Heart left ventricle (tissue), 16 donors: ENCODE measurements at regions not wholly inside any gene's neighbourhood (a gene's known extent, or its start where the extent isn't known, plus 50 kb on each side); places are given as distances from the start of the nearest gene placed in this dataset.

Source experiments
- ATAC-seq, 4 donors: fragments of 200-7000 bp; cut with Tn5 transposase; one replicate each; pipeline ENCODE4 v1.9.1; 2020 to 2022; ENCODE audit warnings: moderate library complexity in 4 of 4, mild to moderate bottlenecking in 3 of 4, moderate number of reproducible peaks in 1 of 4
- DNase-seq, 5 donors: peaks; one replicate each; pipeline ENCODE4 v3.0.0-alpha.2; 2020
- H3K27ac ChIP-seq, 12 donors: fragments of 200-600 bp; sonication (generic) in 4 of 12; one replicate each; pipeline versions ENCODE4 v1.5.0 to v1.8.0; 2016 to 2022; ENCODE audit warnings: mild to moderate bottlenecking in 2 of 12
- H3K27me3 ChIP-seq, 9 donors: fragments of 200-600 bp; sonication (generic) in 2 of 9; one replicate each; pipeline versions ENCODE4 v1.5.1 to v1.8.0; 2016 to 2022; ENCODE audit warnings: mild to moderate bottlenecking in 3 of 9
- H3K36me3 ChIP-seq, 9 donors: fragments of 200-600 bp; sonication (generic) in 2 of 9; one replicate each; pipeline versions ENCODE4 v1.5.0 to v1.8.0; 2018 to 2022; ENCODE audit warnings: mild to moderate bottlenecking in 2 of 9
- H3K4me1 ChIP-seq, 12 donors: fragments of 200-600 bp; sonication (generic) in 4 of 12; one replicate each; pipeline versions ENCODE4 v1.5.0 to v1.8.0; 2016 to 2022; ENCODE audit warnings: mild to moderate bottlenecking in 3 of 12
- H3K4me3 ChIP-seq, 12 donors: fragments of 200-600 bp; sonication (generic) in 4 of 12; one replicate each; pipeline versions ENCODE4 v1.5.0 to v1.8.0; 2017 to 2022; ENCODE audit warnings: mild to moderate bottlenecking in 9 of 12, moderate library complexity in 4 of 12
- H3K9me3 ChIP-seq, 12 donors: fragments of 200-600 bp; sonication (generic) in 4 of 12; one replicate each; pipeline versions ENCODE4 v1.5.0 to v1.8.0; 2016 to 2022; ENCODE audit warnings: mild to moderate bottlenecking in 1 of 12
- POLR2A ChIP-seq, 2 donors: fragments of 450-650 bp; IDR thresholded peaks; one replicate each; pipeline ENCODE4 v1.6.1; 2017; ENCODE audit warnings: antibody characterized with exemption in 2 of 2, mild to moderate bottlenecking in 2 of 2, moderate library complexity in 2 of 2
- WGBS, 4 donors: extraction: QIAGEN DNeasy Blood & Tissue Kit in 2 of 4; methylation state at CpG; one replicate each; pipeline versions ENCODE4 v1.1.5 to v1.1.7; 2013 to 2018; 5-methylcytosine and 5-hydroxymethylcytosine counted together
- intact Hi-C, 10 donors: fragments of 100-400 bp; cut with DNase I; formaldehyde crosslinking; loops; one replicate each; pipeline versions ENCODE4 v1.11.1 to v1.14.2; 2022
- TF ChIP-seq, protein P1 (sequence below), 12 donors: fragments of 200-600 bp; sonication (generic) in 4 of 12; IDR thresholded peaks; one replicate each; pipeline versions ENCODE4 v1.5.0 to v1.8.0; 2018 to 2022; ENCODE audit warnings: antibody characterized with exemption in 12 of 12, mild to moderate bottlenecking in 5 of 12
- donor health status: ischemic (EF 13 %, LVEDD 7.1; RV severe dilation, severe dysfunction).
- donor health status: healthy with polysubstance abuse.
- donor health status: DM: no; HTN: yes; CAD: no.
- donor health status: DM: no; HTN: no; CAD: no.
- donor health status: ischemic (EF 25% LVEDD 6.9; RV normal size, moderate dysfunction).
- donor health status: ischemic (EF 25% LVEDD 5.7; RV mildly dilated, moderate dysfunction).
- donor health status: healthy.
- donor health status: DM: yes; HTN: yes; CAD: no.
- donor health status: ischemic (EF 35%, LVEDD 5.7; RV mildly dilated, moderate dysfunction).
- donor health status: nonischemic (EF 11% LVEDD 7.7; RV severe dilation, severe dysfunction).
- donor health status: DM: yes; HTN: yes; CAD: no.
- donor health status: PGD.
- donor health status: ischemic (EF 29% LVEDD 5.4; RV normal size, mild dysfunction).
- donor health status: nonischemic (EF 23%, LVEDD 6.1; RV moderate dilation, normal function).

DNA sequence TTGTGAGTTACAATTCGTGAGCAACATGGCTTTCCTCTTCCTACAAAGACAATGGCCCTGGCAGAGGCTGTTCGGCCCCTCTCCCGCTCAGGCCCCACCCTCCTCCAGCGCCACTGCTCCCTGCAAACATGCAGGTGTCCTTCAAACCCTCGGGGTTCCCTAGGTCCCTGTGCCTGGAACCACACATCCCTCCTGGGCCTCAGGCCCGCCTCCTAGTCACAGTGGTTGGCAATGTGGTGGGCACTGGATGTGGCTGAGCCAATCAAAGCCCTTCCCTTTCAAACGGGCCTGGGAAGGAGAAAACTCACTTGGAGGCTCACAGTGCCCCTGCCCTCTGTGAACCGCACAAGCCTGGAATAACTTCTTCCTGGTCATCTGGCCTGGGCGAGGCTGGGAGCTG, 147.2 kb downstream of the TFAP2C start:
- no peak for ATAC-seq
- Histone ChIP-seq H3K9me3 (no peaks in the 10 kb centered on the region), H3K4me1 (peaks cover 0 to 6% (median 0%) of the 10 kb centered on the region in 12 donors), H3K36me3 (no peaks in the 10 kb centered on the region), H3K27me3 (peaks cover 0 to 29% (median 4%) of the 10 kb centered on the region in 9 donors), H3K4me3 (no peak overlapping the region), H3K27ac (no peak overlapping the region)
- no peak for DNase-seq
- WGBS, 4 donors, result 61 to 64% (median 62%) methylated on average over 9 of the region's 9 CpGs
- intact Hi-C loops, result no loop called here
- TF ChIP-seq POLR2A (IDR thresholded peaks at IDR 0.05), result no peak
- TF ChIP-seq, protein P1, sequence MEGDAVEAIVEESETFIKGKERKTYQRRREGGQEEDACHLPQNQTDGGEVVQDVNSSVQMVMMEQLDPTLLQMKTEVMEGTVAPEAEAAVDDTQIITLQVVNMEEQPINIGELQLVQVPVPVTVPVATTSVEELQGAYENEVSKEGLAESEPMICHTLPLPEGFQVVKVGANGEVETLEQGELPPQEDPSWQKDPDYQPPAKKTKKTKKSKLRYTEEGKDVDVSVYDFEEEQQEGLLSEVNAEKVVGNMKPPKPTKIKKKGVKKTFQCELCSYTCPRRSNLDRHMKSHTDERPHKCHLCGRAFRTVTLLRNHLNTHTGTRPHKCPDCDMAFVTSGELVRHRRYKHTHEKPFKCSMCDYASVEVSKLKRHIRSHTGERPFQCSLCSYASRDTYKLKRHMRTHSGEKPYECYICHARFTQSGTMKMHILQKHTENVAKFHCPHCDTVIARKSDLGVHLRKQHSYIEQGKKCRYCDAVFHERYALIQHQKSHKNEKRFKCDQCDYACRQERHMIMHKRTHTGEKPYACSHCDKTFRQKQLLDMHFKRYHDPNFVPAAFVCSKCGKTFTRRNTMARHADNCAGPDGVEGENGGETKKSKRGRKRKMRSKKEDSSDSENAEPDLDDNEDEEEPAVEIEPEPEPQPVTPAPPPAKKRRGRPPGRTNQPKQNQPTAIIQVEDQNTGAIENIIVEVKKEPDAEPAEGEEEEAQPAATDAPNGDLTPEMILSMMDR (IDR thresholded peaks at IDR 0.05), result no peak

DNA sequence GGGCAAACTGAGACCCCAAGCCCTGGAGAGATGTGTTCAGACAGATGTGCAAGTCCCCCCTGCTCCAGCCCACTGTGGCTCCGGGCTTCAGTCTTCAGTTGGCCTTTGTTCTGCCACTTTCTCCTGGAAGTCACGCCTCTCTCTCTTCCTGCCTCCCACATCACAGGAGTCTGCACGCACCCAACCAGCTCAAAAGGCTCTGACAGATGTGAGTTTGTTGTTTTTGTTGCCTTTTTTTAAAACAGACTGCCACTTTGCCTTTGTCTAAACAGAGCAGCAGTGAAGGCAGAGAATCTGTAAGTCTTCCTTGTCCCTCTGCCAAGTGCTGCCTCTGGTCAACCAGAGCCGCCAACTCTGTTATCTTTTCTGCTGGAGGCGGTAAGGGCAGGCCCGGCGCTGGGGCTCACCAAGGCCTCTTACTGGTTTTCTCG, 149.7 kb downstream of the TFAP2C start:
- H3K27me3 ChIP-seq, result peaks cover 0 to 42% (median 5%) of the 10 kb centered on the region in 9 donors
- intact Hi-C loops, result no loop called here
- no peak overlapping the region for H3K4me3 ChIP-seq
- 11 to 31% (median 24%) methylated on average over 6 to 8 of the region's 8 CpGs for WGBS, 4 donors
- H3K36me3 ChIP-seq, result no peaks in the 10 kb centered on the region
- DNase-seq (peak in 3 of 5 donors; percentile 27 to 50 (median 32)), ATAC-seq (peak in 3 of 4 donors; percentile 56 to 79 (median 59))
- TF ChIP-seq, protein P1 (IDR thresholded peaks at IDR 0.05), result no peak
- TF ChIP-seq POLR2A (IDR thresholded peaks at IDR 0.05), result no peak
- no peaks in the 10 kb centered on the region for H3K9me3 ChIP-seq
- peaks cover 0 to 6% (median 0%) of the 10 kb centered on the region in 12 donors for H3K4me1 ChIP-seq
- peak overlapping the region in 1 of 12 donors; percentile 57 for H3K27ac ChIP-seq

DNA sequence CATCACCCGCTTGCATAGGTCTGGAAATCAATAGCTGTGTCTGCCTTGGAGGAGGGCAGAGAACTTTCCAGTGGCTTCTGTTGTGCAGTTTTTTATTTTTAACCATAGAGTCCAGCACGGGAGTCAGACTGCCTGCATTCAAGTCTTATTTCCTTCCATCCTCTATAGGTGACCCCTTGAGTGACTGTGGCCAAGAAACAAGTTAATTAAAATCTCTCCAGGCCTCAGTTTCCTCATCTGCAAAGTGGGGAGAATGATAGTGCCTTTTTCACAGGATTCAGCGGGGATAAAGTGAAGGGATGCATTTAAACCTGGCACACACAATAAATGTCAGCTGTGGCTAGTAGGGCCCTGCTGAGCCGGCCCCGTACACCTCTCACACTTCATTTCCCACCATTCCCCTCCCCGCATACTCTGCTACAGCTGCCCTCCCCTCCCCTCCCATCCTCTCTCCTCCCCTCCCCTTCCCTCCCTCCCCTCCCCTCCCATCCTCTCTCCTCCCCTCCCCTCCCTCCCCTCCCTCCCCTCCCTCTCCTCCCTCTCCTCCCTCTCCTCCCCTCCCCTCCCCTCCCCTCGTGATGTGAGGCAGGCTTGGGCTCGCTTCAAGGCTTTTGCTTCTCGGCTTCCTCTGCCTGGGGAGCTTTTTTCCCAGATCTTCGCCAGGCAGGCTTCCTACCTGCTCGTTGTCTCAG, 150.5 kb downstream of the TFAP2C start:
- no peak overlapping the region for H3K4me3 ChIP-seq
- peaks cover 0 to 42% (median 5%) of the 10 kb centered on the region in 9 donors for H3K27me3 ChIP-seq
- no peaks in the 10 kb centered on the region for H3K9me3 ChIP-seq
- no peak for ATAC-seq
- 59 to 77% (median 62%) methylated on average over 10 to 11 of the region's 11 CpGs for WGBS, 4 donors
- intact Hi-C loops, result no loop called here
- TF ChIP-seq, protein P1 (IDR thresholded peaks at IDR 0.05), result no peak
- no peak for TF ChIP-seq POLR2A (IDR thresholded peaks at IDR 0.05)
- DNase-seq, result no peak
- no peaks in the 10 kb centered on the region for H3K36me3 ChIP-seq
- peak overlapping the region in 1 of 12 donors; percentile 60 for H3K27ac ChIP-seq
- peaks cover 0 to 6% (median 0%) of the 10 kb centered on the region in 12 donors for H3K4me1 ChIP-seq

DNA sequence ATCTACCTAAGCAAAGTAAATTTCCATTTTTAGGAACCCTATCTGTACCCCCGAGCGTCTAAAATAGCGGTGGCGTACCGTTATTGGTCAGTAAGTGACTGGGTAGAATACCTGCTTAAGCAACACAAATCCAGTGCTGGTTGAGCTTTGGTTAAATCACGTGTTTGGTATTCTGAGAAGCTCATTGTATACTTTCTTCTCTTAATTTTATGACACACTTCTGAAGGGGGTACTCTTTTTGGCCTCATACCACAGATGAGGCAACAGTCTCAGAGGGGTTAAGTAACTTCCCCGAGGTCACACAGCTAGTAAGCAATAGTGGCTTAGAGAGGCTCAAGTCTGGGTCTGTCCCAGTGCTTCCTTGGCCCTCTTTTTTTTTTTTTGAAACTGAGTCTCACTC, 151.2 kb downstream of the TFAP2C start:
- Histone ChIP-seq H3K4me3 (no peak overlapping the region), H3K36me3 (no peaks in the 10 kb centered on the region), H3K27ac (peak overlapping the region in 1 of 12 donors; percentile 60), H3K4me1 (peaks cover 0 to 6% (median 0%) of the 10 kb centered on the region in 12 donors), H3K27me3 (peaks cover 0 to 46% (median 5%) of the 10 kb centered on the region in 9 donors), H3K9me3 (no peaks in the 10 kb centered on the region)
- no peak for TF ChIP-seq POLR2A (IDR thresholded peaks at IDR 0.05)
- TF ChIP-seq, protein P1 (IDR thresholded peaks at IDR 0.05), result no peak
- 56 to 71% (median 65%) methylated on average over 7 of the region's 7 CpGs for WGBS, 4 donors
- ATAC-seq (no peak), DNase-seq (no peak)
- intact Hi-C loops, result no loop called here
